GM13977 (cell line): ENCODE measurements at regions not wholly inside any gene's neighbourhood (a gene's known extent, or its start where the extent isn't known, plus 50 kb on each side); places are given as distances from the start of the nearest gene placed in this dataset.

Source experiments
- DNase-seq: peaks from one replicate; pipeline ENCODE4 v3.0.0; 2012; ENCODE audit warnings: low spot score
- in situ Hi-C: fragments of 300-500 bp; cut with MboI; formaldehyde crosslinking; loops from one replicate; pipeline ENCODE4 v1.12.0; 2022; ENCODE audit warnings: low sequenced_read_pairs, low pct_unique_long_range_greater_than_20kb, mixed read lengths, inconsistent platforms; ENCODE audit not compliant: unreplicated experiment
- TF ChIP-seq, protein P1 (sequence below): IDR thresholded peaks from 2 replicates; pipeline ENCODE4 v1.5.1; 2012; ENCODE audit warnings: mild to moderate bottlenecking, control low read depth; ENCODE audit not compliant: insufficient read depth; ENCODE audit errors: extremely low read depth, missing control alignments

DNA sequence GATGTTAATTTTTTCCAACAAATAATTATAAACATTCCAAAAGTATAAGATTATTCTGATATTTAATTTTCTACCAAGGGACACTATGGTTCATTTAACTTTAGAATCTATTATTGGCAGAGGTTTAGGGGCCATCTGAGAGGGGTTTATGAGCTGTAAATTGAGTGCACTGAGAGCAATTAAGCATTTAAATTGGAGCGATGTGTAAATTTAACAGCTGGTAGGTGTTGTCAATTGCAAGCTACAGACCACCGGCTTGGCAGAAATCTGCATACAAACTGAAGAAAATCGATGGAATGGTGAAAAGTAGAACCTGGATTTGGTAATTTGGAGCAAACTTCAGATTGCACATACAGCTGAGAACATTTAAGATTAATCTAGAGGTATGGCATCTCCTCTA, 55.8 kb upstream of the MTF2 start:
- DNase-seq: no peak
- in situ Hi-C loops: no loop called here
- TF ChIP-seq, protein P1, sequence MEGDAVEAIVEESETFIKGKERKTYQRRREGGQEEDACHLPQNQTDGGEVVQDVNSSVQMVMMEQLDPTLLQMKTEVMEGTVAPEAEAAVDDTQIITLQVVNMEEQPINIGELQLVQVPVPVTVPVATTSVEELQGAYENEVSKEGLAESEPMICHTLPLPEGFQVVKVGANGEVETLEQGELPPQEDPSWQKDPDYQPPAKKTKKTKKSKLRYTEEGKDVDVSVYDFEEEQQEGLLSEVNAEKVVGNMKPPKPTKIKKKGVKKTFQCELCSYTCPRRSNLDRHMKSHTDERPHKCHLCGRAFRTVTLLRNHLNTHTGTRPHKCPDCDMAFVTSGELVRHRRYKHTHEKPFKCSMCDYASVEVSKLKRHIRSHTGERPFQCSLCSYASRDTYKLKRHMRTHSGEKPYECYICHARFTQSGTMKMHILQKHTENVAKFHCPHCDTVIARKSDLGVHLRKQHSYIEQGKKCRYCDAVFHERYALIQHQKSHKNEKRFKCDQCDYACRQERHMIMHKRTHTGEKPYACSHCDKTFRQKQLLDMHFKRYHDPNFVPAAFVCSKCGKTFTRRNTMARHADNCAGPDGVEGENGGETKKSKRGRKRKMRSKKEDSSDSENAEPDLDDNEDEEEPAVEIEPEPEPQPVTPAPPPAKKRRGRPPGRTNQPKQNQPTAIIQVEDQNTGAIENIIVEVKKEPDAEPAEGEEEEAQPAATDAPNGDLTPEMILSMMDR: no peak

DNA sequence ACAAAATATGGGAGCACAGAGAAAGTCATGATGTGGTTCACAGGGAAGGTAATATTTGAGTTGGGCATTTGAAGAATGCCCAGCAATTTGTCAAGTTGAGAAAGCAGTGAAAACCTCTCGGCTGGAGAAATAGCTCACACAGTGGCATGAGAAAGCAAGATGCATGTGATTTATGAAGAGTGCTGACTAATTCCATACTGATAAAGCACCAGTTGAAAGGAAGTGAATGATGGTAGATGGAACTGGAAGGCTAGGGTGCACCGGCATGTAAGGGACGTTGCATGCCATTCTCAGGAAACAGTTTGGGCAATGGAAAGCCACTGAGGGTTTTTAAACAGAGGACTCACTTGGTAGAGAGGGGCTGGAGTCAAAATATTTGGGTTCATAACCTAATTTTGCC, 53.5 kb upstream of the MTF2 start:
- in situ Hi-C loops: loop anchor here (5.0 kb wide), 1 partner anchor 37 kb away; no protein-coding TSS in a partner anchor
- TF ChIP-seq, protein P1: no peak
- DNase-seq: no peak

DNA sequence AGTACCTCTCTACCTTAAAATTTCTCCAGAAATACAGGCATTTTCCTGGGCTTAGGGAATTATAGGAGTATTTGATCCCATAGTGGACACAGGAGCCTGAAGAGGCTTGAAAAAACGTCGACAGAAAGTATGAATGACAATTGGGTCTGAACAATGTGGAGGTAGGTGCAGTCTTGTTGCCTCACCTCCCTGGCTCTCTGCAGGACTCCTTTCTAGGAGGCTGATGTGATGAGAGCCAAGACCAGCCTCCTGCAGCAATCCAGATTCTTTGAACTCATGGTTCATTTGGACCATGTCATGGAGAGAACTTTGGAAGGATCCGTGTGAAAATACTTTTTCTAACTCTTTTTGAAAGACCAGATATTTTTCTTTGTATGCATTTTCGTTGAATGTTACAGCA, 50.5 kb upstream of the MTF2 start:
- DNase-seq: no peak
- in situ Hi-C loops: loop anchor here (5.0 kb wide), 1 partner anchor 34 kb away; no protein-coding TSS in a partner anchor
- TF ChIP-seq, protein P1: no peak
